Fibroblast of lung (primary cell): ENCODE measurements at regions not wholly inside any gene's neighbourhood (a gene's known extent, or its start where the extent isn't known, plus 50 kb on each side); places are given as distances from the start of the nearest gene placed in this dataset.

ENCODE experiments used
- EZH2 ChIP-seq: IDR thresholded peaks from 2 replicates; pipeline ENCODE4 v1.5.1; 2012; ENCODE audit warnings: low read length, control low read depth, mild to moderate bottlenecking; ENCODE audit errors: missing control alignments
- TF ChIP-seq, protein P1 (sequence below), 2 donors: IDR thresholded peaks in 1 of 2; conservative IDR thresholded peaks in 1 of 2; 1 replicate in 1 of 2; 2 replicates in 1 of 2; pipeline ENCODE4 v1.5.1; 2011 to 2012; ENCODE audit warnings: low read length in 2 of 2, control low read depth in 1 of 2, inconsistent platforms in 1 of 2, low read depth in 1 of 2, mild to moderate bottlenecking in 1 of 2

DNA sequence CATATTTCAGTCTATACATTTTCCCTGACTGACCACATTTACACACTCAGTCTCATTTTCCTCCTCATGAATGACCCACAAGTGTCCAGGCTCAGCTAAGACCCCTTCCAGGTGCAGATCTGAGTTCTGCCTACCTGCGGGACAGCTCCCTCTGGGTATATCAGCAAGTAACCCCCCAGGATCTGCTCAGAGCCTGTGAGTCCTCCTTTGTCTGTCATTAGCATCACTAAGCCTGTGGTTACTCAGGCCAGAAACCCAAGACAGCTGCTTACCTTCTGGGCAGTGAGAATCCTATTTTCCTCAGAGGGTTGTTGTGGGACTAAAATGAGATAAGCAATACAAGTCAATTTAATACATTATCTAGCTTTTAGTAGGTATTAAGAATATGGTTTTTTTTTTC is 487.6 kb upstream of the BOD1L1 start:
- TF ChIP-seq, protein P1, sequence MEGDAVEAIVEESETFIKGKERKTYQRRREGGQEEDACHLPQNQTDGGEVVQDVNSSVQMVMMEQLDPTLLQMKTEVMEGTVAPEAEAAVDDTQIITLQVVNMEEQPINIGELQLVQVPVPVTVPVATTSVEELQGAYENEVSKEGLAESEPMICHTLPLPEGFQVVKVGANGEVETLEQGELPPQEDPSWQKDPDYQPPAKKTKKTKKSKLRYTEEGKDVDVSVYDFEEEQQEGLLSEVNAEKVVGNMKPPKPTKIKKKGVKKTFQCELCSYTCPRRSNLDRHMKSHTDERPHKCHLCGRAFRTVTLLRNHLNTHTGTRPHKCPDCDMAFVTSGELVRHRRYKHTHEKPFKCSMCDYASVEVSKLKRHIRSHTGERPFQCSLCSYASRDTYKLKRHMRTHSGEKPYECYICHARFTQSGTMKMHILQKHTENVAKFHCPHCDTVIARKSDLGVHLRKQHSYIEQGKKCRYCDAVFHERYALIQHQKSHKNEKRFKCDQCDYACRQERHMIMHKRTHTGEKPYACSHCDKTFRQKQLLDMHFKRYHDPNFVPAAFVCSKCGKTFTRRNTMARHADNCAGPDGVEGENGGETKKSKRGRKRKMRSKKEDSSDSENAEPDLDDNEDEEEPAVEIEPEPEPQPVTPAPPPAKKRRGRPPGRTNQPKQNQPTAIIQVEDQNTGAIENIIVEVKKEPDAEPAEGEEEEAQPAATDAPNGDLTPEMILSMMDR (conservative IDR thresholded peaks at IDR 0.05 in 1 of 2, IDR thresholded peaks at IDR 0.05 in 1 of 2; ENCODE audit: low read depth in 1 of 2, low read length in 2 of 2), result no peak
- no peak for TF ChIP-seq EZH2
